CD8-positive, alpha-beta memory T cell (primary cell): ENCODE measurements at regions not wholly inside any gene's neighbourhood (a gene's known extent, or its start where the extent isn't known, plus 50 kb on each side); places are given as distances from the start of the nearest gene placed in this dataset.

Source experiments
- CTCF ChIA-PET: fragments of 350-600 bp; sonication (Branson Sonifier 250); formaldehyde crosslinking; loops from one replicate; lab custom pipeline; 2021; ENCODE audit warnings: antibody characterized with exemption; lab: Charles Lee
- POLR2A ChIA-PET: fragments of 350-600 bp; sonication (Branson Sonifier 250); formaldehyde crosslinking; loops from one replicate; lab custom pipeline; 2021; ENCODE audit warnings: antibody characterized with exemption; lab: Charles Lee
- DNase-seq, 5 donors: peaks; one replicate each; pipeline versions ENCODE4 v3.0.0 to v3.0.0-alpha.2; 2020 to 2022; ENCODE audit warnings: mixed read lengths in 1 of 5
- H3K27ac ChIP-seq: one replicate; pipeline ENCODE4 v1.7.0; 2013; ENCODE audit warnings: low read depth, mild to moderate bottlenecking, low read length, moderate library complexity
- H3K27me3 ChIP-seq: 2 replicates; pipeline ENCODE4 v1.7.0; 2013; ENCODE audit warnings: low read length, mild to moderate bottlenecking; ENCODE audit not compliant: insufficient read depth, poor library complexity, severe bottlenecking
- H3K36me3 ChIP-seq: 2 replicates; pipeline ENCODE4 v1.7.0; 2013; ENCODE audit warnings: mild to moderate bottlenecking, low read length, moderate library complexity; ENCODE audit not compliant: insufficient read depth
- H3K4me1 ChIP-seq: 2 replicates; pipeline ENCODE4 v1.7.0; 2013; ENCODE audit warnings: mild to moderate bottlenecking, low read length, moderate library complexity; ENCODE audit not compliant: insufficient read depth
- H3K4me3 ChIP-seq: 2 replicates; pipeline ENCODE4 v1.7.0; 2013; ENCODE audit warnings: mild to moderate bottlenecking, low read length
- H3K9me3 ChIP-seq: 2 replicates; pipeline ENCODE4 v1.7.0; 2013; ENCODE audit warnings: mild to moderate bottlenecking, low read length
- H3K27ac Mint-ChIP-seq, 8 donors: one replicate each; pipeline ENCODE4 v1.8.0; 2020 to 2021; ENCODE audit warnings: mixed read lengths in 8 of 8, mild to moderate bottlenecking in 6 of 8, inconsistent platforms in 3 of 8, moderate library complexity in 3 of 8
- H3K27me3 Mint-ChIP-seq, 2 donors: one replicate each; pipeline ENCODE4 v1.8.0; 2020 to 2021; ENCODE audit warnings: mixed read lengths in 2 of 2, mild to moderate bottlenecking in 1 of 2, moderate library complexity in 1 of 2
- H3K36me3 Mint-ChIP-seq, 3 donors: one replicate each; pipeline ENCODE4 v1.8.0; 2020 to 2021; ENCODE audit warnings: mixed read lengths in 3 of 3, inconsistent platforms in 1 of 3, mild to moderate bottlenecking in 1 of 3
- H3K4me1 Mint-ChIP-seq, 3 donors: one replicate each; pipeline ENCODE4 v1.8.0; 2020 to 2021; ENCODE audit warnings: mixed read lengths in 3 of 3, inconsistent platforms in 1 of 3, mild to moderate bottlenecking in 1 of 3
- H3K4me3 Mint-ChIP-seq, 7 donors: one replicate each; pipeline ENCODE4 v1.8.0; 2020 to 2021; ENCODE audit warnings: mixed read lengths in 7 of 7, mild to moderate bottlenecking in 6 of 7, moderate library complexity in 4 of 7, inconsistent platforms in 2 of 7
- H3K9me3 Mint-ChIP-seq, 5 donors: one replicate each; pipeline ENCODE4 v1.8.0; 2020 to 2022; ENCODE audit warnings: mixed read lengths in 5 of 5, mild to moderate bottlenecking in 3 of 5, moderate library complexity in 2 of 5, inconsistent platforms in 1 of 5

GRCh38 chr15:72932472-72932871, 119.8 kb upstream of the NEO1 start:
- H3K36me3 ChIP-seq, result no peaks in the 10 kb centered on the region
- no peak overlapping the region for H3K4me3 Mint-ChIP-seq
- ChIA-PET CTCF (no interaction called here), POLR2A (no interaction called here)
- H3K27me3 ChIP-seq, result no peaks in the 10 kb centered on the region
- H3K4me1 ChIP-seq, result no peaks in the 10 kb centered on the region
- no peaks in the 10 kb centered on the region for H3K9me3 Mint-ChIP-seq
- no peak overlapping the region for H3K27ac ChIP-seq
- H3K27me3 Mint-ChIP-seq, result peaks cover 28 to 77% of the 10 kb centered on the region in 2 donors
- no peak overlapping the region for H3K27ac Mint-ChIP-seq
- no peak overlapping the region for H3K4me3 ChIP-seq
- H3K36me3 Mint-ChIP-seq, result peaks cover 0 to 6% (median 1%) of the 10 kb centered on the region in 3 donors
- DNase-seq, result no peak
- H3K4me1 Mint-ChIP-seq, result peaks cover 0 to 10% (median 8%) of the 10 kb centered on the region in 3 donors
- H3K9me3 ChIP-seq, result no peaks in the 10 kb centered on the region

GRCh38 chr15:72927451-72927850, 124.8 kb upstream of the NEO1 start:
- peaks cover 0 to 1% (median 0%) of the 10 kb centered on the region in 3 donors for H3K36me3 Mint-ChIP-seq
- peak overlapping the region in 6 of 7 donors; percentile 6 to 63 (median 25) for H3K4me3 Mint-ChIP-seq
- ChIA-PET POLR2A (no interaction called here), CTCF (no interaction called here)
- no peak overlapping the region for H3K27ac Mint-ChIP-seq
- H3K4me1 ChIP-seq, result no peaks in the 10 kb centered on the region
- H3K27me3 ChIP-seq, result no peaks in the 10 kb centered on the region
- H3K4me1 Mint-ChIP-seq, result peaks cover 2 to 14% (median 13%) of the 10 kb centered on the region in 3 donors
- no peaks in the 10 kb centered on the region for H3K36me3 ChIP-seq
- no peak overlapping the region for H3K4me3 ChIP-seq
- H3K27me3 Mint-ChIP-seq, result peaks cover 19 to 58% of the 10 kb centered on the region in 2 donors
- H3K9me3 ChIP-seq, result no peaks in the 10 kb centered on the region
- no peaks in the 10 kb centered on the region for H3K9me3 Mint-ChIP-seq
- H3K27ac ChIP-seq, result no peak overlapping the region
- DNase-seq, result no peak

DNA sequence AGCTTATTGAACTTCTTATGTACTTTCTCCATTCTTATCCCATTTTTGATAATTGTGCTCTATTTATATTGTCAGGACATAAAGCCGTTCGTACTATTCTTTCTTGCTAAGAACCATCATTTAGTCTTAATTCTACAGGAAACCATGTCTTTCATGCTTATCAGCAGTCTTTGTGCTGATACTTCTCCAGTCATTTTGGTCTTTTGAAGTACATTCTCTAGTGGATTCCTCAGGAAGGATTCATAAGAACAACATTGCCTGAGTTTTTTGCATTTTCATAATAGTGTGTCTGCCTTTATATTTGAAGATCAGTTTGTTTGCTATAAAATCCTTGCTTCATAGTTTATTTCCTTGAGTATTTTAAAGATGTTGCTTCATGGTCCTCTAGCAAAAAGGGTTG, 126.6 kb upstream of the NEO1 start:
- DNase-seq, result no peak
- H3K27me3 Mint-ChIP-seq, result peaks cover 9 to 49% of the 10 kb centered on the region in 2 donors
- CTCF ChIA-PET, result no interaction called here

DNA sequence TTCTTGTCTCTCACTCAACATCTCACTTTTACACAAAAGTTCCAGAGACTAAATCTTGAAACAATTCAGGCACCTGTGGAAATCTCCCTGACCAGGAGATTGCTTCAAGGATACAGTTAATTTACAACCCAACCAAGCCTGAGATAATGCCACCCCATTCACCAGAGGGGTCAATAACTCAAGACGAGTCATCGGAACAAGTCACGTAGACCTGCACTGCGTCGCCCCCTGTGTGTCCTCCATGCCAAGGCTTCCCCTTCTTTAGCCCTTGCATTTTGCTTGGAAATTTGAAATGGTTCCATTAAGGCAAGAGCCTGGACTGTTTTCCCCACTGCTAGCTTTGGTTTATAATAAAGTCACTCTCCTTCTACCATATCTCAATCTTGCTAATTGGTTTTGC, 129.0 kb upstream of the NEO1 start:
- Mint-ChIP-seq H3K27ac (no peak overlapping the region), H3K36me3 (no peaks in the 10 kb centered on the region), H3K9me3 (no peaks in the 10 kb centered on the region), H3K4me3 (no peak overlapping the region), H3K4me1 (peaks cover 2 to 11% (median 10%) of the 10 kb centered on the region in 3 donors), H3K27me3 (peaks cover 2 to 32% of the 10 kb centered on the region in 2 donors)
- Histone ChIP-seq H3K9me3 (no peaks in the 10 kb centered on the region), H3K27ac (no peak overlapping the region), H3K4me1 (no peaks in the 10 kb centered on the region), H3K4me3 (no peak overlapping the region), H3K27me3 (no peaks in the 10 kb centered on the region), H3K36me3 (no peaks in the 10 kb centered on the region)
- ChIA-PET POLR2A (no interaction called here), CTCF (no interaction called here)
- DNase-seq, result no peak

More for the DNA sequence above, 126.6 kb upstream of the NEO1 start:
- H3K4me3 Mint-ChIP-seq, result no peak overlapping the region
- H3K27me3 ChIP-seq, result no peaks in the 10 kb centered on the region
- H3K36me3 ChIP-seq, result no peaks in the 10 kb centered on the region
- no peak overlapping the region for H3K4me3 ChIP-seq
- no peak overlapping the region for H3K27ac ChIP-seq
- POLR2A ChIA-PET, result no interaction called here
- peaks cover 2 to 14% (median 13%) of the 10 kb centered on the region in 3 donors for H3K4me1 Mint-ChIP-seq
- H3K9me3 Mint-ChIP-seq, result no peaks in the 10 kb centered on the region
- no peaks in the 10 kb centered on the region for H3K9me3 ChIP-seq
- no peaks in the 10 kb centered on the region for H3K36me3 Mint-ChIP-seq
- no peak overlapping the region for H3K27ac Mint-ChIP-seq
- no peaks in the 10 kb centered on the region for H3K4me1 ChIP-seq

DNA sequence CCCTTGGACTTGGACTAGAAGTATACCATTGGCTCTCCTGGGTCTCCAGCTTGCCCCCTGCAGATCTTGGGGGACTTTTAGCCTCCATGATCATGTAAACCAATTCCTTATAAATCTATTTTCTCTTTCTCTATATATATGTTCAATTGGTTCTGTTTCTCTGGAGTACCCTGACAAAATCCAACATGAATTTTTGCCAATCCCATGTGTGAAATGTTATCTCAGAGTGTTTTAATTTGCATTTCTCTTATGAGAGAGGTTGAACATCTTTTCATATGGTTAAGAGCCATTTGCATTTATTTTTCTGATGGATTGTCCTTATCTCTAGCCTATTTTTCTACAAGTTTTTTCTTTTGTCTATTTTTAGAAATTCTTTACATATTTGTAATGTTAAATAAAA, 131.7 kb upstream of the NEO1 start:
- H3K9me3 ChIP-seq, result no peaks in the 10 kb centered on the region
- Mint-ChIP-seq H3K9me3 (no peaks in the 10 kb centered on the region), H3K36me3 (no peaks in the 10 kb centered on the region), H3K4me3 (no peak overlapping the region), H3K27me3 (peaks cover 2 to 15% of the 10 kb centered on the region in 2 donors), H3K4me1 (no peaks in the 10 kb centered on the region), H3K27ac (no peak overlapping the region)
- ChIA-PET CTCF (no interaction called here), POLR2A (no interaction called here)
- H3K4me1 ChIP-seq, result no peaks in the 10 kb centered on the region
- H3K4me3 ChIP-seq, result no peak overlapping the region
- H3K27ac ChIP-seq, result no peak overlapping the region
- no peaks in the 10 kb centered on the region for H3K36me3 ChIP-seq
- DNase-seq, result no peak
- H3K27me3 ChIP-seq, result no peaks in the 10 kb centered on the region

DNA sequence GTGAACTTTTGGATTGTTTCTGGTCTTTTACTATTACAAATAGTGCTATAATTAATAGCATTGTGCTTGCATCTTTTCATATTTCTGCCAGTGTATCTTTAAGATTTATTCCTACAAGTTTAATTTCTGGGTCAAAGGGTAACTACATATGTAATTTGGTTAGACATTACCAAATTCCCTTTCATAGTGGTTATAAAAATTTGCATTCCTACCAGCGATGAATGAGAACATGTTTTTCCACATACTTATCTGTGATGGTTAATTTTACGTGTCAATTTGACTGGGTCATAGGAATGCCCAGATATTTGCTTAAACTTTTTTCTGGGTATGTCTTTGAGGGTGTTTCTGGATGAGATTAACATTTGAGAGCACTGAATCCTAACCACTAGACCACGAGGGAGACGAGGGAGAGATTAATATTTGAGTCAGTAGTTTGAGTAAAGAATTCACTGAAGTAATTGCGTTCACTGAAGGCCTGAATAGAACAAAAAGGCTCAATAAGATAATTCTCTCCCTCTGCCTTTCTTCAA, 132.3 kb upstream of the NEO1 start:
- no peaks in the 10 kb centered on the region for H3K36me3 ChIP-seq
- H3K9me3 ChIP-seq, result no peaks in the 10 kb centered on the region
- H3K4me3 ChIP-seq, result no peak overlapping the region
- Mint-ChIP-seq H3K36me3 (no peaks in the 10 kb centered on the region), H3K27me3 (peaks cover 2 to 9% of the 10 kb centered on the region in 2 donors), H3K27ac (no peak overlapping the region), H3K9me3 (no peaks in the 10 kb centered on the region), H3K4me3 (no peak overlapping the region), H3K4me1 (no peaks in the 10 kb centered on the region)
- POLR2A ChIA-PET, result no interaction called here
- no peaks in the 10 kb centered on the region for H3K27me3 ChIP-seq
- CTCF ChIA-PET, result no interaction called here
- no peaks in the 10 kb centered on the region for H3K4me1 ChIP-seq
- no peak overlapping the region for H3K27ac ChIP-seq
- no peak for DNase-seq

GRCh38 chr15:72916897-72917296, 133.3 kb upstream of the ADPGK start:
- no peak overlapping the region for H3K4me3 Mint-ChIP-seq
- no peaks in the 10 kb centered on the region for H3K9me3 Mint-ChIP-seq
- H3K36me3 Mint-ChIP-seq, result no peaks in the 10 kb centered on the region
- Histone ChIP-seq H3K27me3 (no peaks in the 10 kb centered on the region), H3K9me3 (no peaks in the 10 kb centered on the region), H3K4me1 (no peaks in the 10 kb centered on the region), H3K4me3 (no peak overlapping the region), H3K27ac (no peak overlapping the region), H3K36me3 (no peaks in the 10 kb centered on the region)
- DNase-seq, result no peak
- H3K27ac Mint-ChIP-seq, result no peak overlapping the region
- POLR2A ChIA-PET, result no interaction called here
- CTCF ChIA-PET, result no interaction called here
- peaks cover 2 to 5% of the 10 kb centered on the region in 2 donors for H3K27me3 Mint-ChIP-seq
- no peaks in the 10 kb centered on the region for H3K4me1 Mint-ChIP-seq

- no peaks in the 10 kb centered on the region for H3K36me3 Mint-ChIP-seq
- H3K27ac ChIP-seq, result no peak overlapping the region
- H3K9me3 ChIP-seq, result no peaks in the 10 kb centered on the region
- H3K4me1 ChIP-seq, result no peaks in the 10 kb centered on the region
- DNase-seq, result no peak
- H3K27me3 ChIP-seq, result no peaks in the 10 kb centered on the region
- no peaks in the 10 kb centered on the region for H3K9me3 Mint-ChIP-seq
- no peaks in the 10 kb centered on the region for H3K36me3 ChIP-seq
- H3K27ac Mint-ChIP-seq, result peak overlapping the region in 1 of 8 donors; percentile 58
- H3K4me3 Mint-ChIP-seq, result no peak overlapping the region
- CTCF ChIA-PET, result no interaction called here
- peaks cover 0 to 5% of the 10 kb centered on the region in 2 donors for H3K27me3 Mint-ChIP-seq
- POLR2A ChIA-PET, result no interaction called here
- H3K4me1 Mint-ChIP-seq, result no peaks in the 10 kb centered on the region
- H3K4me3 ChIP-seq, result no peak overlapping the region
These were observed 132.8 kb upstream of the ADPGK start for GRCh38 chr15:72916378-72916777.
